LNCaP clone FGC (cell line): ENCODE measurements at regions not wholly inside any gene's neighbourhood (a gene's known extent, or its start where the extent isn't known, plus 50 kb on each side); places are given as distances from the start of the nearest gene placed in this dataset.

Experiments
- DNase-seq: peaks from one replicate; pipeline ENCODE4 v3.0.0-alpha.2; 2011; ENCODE audit warnings: low read depth
- H3K4me3 ChIP-seq: 2 replicates; pipeline ENCODE4 v1.5.1; 2011; ENCODE audit warnings: mild to moderate bottlenecking, low read depth, low read length, control low read depth
- TF ChIP-seq, protein P1 (sequence below): IDR thresholded peaks from 2 replicates; pipeline ENCODE4 v1.5.1; 2012; ENCODE audit warnings: mild to moderate bottlenecking; ENCODE audit not compliant: control insufficient read depth, insufficient read depth; ENCODE audit errors: extremely low read depth

DNA sequence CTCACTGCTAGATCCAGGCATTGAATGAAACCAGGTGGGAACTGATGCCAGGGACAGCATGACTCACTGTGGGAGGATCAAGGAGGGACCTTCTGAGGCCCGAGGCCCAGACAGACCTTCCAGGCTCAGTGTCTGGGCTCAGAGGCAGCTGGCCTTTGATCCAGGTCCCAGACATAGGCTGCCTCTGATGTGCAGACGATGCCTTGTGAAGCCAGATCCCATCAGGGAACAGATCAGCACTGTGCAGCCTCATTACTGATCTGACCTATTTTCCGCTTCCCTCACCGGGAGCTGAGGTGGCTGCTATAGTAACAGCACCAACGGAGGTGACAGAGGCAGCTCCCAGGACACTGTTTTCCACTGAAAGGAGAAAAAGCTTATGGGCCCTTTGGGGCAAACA, 399.5 kb downstream of the MATN1 start:
- no peak for DNase-seq
- no peak overlapping the region for H3K4me3 ChIP-seq
- TF ChIP-seq, protein P1, sequence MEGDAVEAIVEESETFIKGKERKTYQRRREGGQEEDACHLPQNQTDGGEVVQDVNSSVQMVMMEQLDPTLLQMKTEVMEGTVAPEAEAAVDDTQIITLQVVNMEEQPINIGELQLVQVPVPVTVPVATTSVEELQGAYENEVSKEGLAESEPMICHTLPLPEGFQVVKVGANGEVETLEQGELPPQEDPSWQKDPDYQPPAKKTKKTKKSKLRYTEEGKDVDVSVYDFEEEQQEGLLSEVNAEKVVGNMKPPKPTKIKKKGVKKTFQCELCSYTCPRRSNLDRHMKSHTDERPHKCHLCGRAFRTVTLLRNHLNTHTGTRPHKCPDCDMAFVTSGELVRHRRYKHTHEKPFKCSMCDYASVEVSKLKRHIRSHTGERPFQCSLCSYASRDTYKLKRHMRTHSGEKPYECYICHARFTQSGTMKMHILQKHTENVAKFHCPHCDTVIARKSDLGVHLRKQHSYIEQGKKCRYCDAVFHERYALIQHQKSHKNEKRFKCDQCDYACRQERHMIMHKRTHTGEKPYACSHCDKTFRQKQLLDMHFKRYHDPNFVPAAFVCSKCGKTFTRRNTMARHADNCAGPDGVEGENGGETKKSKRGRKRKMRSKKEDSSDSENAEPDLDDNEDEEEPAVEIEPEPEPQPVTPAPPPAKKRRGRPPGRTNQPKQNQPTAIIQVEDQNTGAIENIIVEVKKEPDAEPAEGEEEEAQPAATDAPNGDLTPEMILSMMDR: no peak

- H3K4me3 ChIP-seq: no peak overlapping the region
- DNase-seq: no peak
- TF ChIP-seq, protein P1: no peak
Measured at GRCh38 chr1:30323352-30323751, 400.0 kb downstream of the MATN1 start.

GRCh38 chr1:30322859-30323257, 400.5 kb downstream of the MATN1 start:
- no peak overlapping the region for H3K4me3 ChIP-seq
- TF ChIP-seq, protein P1: no peak
- DNase-seq: no peak

DNA sequence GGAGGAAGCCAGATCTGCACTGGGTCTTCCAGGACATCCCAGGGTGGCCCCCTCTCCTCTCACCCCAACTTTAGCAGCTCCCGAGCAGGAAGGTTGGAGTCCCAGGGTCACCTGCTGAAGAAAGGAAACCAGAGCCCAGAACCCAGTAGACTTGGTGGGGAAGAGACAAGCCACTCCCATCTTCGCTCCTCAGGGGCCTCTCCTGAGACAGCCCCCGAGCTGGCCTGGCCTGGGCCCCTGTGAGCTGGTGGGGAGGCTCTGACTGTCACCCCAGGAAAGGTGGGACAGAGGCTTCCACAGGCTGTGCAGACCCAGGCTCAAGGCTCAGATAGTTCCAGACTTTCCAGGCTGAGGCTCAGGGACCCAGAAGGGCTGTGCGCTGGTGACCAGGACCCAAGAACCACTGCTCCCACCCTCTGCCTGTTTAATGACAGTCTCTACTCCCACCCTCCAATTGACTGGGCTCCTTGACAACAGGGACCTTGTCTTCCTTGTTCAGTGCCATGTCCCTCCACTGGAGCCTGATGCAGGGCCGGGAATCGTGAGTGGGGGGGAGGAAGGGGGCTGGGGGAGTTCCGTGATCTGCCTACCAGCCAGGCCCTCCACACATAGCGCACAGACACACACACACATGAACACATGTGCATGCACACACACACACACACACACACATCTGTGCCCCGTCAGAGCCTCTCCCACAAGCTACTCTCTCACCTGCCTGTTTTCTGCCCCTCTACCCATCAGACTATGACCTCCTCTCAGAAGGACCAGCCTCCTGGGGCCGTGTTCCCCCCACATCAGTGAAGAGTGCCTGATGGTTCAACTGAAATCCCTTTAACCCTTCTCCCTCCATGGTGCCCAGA, 401.2 kb downstream of the MATN1 start:
- no peak overlapping the region for H3K4me3 ChIP-seq
- TF ChIP-seq, protein P1: no peak
- DNase-seq: no peak

DNA sequence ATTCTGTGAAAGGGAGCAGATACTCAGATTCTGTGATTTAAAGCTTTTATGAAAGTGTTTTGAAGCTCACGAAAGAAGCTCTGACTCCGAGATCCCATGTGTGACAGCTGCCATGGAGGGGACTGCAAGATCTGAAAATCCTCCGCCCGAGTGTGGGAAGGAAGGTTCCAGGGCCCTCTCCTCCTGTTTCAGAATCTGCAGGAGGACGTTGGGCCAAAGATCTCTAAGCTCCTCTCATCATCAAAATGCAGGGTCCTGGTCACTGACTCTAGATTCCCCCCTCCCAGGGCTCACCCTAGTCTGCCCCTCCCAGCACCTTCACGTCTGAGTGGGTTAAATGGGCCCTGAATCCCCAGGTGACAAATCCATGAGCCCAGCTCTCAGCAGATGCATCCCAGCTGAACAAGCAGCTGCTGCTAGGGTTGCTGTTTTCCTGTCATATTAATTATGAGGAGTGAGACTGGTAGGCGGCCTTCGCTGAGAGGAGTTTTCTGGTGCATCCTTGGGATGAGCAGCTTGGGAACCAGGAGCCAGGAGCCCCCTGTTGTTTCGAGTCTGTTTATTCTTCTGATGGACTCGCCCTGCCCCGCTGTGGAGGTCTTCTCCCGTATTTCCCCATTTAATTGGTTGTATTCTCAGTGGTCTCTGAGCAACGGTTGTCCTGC, 402.0 kb downstream of the MATN1 start:
- H3K4me3 ChIP-seq: no peak overlapping the region
- no peak for DNase-seq
- TF ChIP-seq, protein P1: no peak

- TF ChIP-seq, protein P1: no peak
- H3K4me3 ChIP-seq: no peak overlapping the region
- DNase-seq: no peak
Measured at GRCh38 chr1:30320581-30320890, 402.8 kb downstream of the MATN1 start.
